COLO668 (cell line): ENCODE measurements at regions not wholly inside any gene's neighbourhood (a gene's known extent, or its start where the extent isn't known, plus 50 kb on each side); places are given as distances from the start of the nearest gene placed in this dataset.
"Not testable (repeated sequence)": the region's sequence is repeated elsewhere in the genome, so short reads cannot be mapped to it uniquely, and the experiment has no call there.

ENCODE experiments used
- DNase-seq: peaks from one replicate; lab custom pipeline; 2025; ENCODE audit not compliant: unreplicated experiment; lab: John Stamatoyannopoulos, UW

DNA sequence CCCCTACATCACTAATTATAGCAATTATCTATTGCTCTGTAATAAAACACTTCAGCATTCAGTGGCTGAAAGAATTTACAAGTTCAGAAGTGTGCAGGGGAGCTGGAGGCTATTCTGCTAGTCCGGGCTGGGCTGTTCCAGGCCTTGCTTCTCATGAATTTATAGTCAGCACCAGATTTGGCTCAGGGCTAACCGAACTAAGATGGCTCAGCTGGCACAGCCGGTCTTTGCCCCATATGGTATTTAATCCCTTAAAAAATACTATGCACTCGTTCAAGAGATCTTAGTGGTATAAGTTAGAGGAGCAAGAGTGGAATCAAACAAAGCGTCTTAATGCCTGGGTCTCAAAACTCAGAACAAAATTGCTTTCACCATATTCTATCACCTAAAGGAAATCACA is 932.9 kb downstream of the XPNPEP1 start:
- DNase-seq, result no peak

DNA sequence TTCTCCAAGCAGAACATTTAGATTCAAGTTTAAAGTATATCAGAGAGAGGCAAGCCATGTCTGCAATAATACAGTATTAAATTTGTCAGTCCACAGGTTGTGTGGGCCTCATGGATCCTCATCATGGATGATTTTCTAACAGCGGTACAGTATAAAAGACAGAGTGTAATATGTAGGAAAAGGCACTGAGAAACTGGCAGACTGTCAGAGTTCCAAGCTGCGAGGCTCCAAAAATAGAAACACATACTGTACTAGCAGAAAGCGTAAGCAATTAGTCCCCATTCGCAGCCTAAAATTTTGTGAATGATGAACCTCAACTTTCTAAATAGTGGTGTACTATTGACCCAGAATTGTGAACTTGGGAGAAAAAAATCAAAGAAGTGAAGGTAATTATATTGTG is 933.3 kb downstream of the XPNPEP1 start:
- DNase-seq, result no peak

DNA sequence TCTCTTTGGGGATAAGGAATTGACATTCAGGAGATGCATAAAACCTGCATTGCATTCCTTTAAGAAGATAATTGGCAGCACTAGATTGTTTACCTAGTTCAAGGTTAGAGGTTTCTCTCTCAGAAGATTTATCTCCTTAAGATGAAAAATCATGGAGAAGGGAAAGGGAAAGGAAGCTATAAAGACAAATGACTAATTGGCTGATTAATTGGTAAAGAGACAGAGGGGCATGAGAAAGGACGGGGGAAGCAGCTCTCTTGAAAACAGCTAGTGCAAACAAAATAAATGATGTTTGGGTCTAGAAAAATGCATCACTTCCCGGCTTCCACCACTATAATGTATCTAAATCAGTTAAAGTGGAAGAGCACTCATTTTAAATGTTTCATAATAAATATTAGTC is 941.2 kb downstream of the XPNPEP1 start:
- DNase-seq, result no peak

DNA sequence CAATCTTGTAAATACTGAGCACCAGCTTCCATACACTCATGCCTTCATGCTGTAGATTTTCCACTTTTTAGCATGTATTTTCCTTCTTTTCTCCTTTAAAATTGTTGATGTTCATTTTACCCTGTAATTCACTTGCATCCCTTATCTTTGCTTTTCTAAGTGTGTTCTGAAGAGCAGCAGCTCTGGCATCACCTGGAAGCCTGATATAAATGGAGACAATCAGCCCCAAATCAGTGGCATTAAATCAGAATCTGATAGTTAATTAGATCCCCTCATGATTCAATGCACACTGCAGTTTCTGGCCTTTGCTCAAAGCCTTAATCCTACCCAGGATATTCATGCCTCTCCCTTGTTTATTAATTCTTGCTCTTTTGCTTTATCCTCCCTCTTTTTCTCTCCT is 942.4 kb downstream of the XPNPEP1 start:
- DNase-seq, result no peak

DNA sequence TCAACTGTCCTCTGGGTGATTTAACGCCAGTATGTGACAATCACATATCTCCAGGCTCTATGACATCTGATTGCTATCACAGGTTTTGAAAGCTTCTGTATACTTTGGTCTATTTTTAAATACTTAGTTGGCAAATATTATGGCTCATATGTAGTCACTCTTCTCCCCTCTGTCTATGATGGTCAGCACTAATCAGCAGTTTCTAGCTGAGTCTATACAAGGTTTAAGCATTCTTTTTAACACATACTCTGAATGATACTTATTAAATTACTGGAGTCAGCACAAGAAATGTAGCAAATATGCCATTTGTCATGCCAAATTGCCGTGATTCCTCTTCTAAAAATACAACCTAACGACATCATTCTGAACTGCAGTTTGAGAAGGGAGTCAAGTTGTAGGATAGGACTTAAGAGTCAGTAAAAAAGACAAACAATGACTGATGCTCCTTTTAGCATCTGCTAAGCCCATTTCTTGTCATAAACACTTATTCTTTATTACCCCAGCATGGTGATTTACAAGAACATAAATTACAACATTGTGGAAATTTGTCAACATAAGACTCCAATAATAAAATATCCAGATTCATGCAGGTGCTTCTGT is 947.8 kb downstream of the XPNPEP1 start:
- no peak for DNase-seq

DNA sequence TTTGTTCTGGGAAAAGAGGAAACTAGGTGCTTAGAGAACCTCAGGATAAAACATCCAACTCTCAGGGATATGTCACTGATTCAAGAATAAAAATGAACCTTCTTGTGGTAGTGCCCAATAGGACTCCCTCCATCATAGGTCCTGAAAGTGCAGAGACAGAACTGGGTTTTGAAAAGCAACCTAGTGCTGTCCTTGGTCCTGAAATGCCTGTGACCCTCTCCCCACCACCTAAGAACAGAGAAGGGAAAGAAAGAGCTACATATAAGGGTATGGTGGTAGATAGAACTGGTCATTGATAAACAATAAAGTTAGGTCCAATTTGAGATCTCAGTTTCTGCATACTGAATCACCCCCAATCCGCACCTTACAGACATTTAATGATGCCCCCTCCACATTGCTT is 953.3 kb downstream of the XPNPEP1 start:
- no peak for DNase-seq

DNA sequence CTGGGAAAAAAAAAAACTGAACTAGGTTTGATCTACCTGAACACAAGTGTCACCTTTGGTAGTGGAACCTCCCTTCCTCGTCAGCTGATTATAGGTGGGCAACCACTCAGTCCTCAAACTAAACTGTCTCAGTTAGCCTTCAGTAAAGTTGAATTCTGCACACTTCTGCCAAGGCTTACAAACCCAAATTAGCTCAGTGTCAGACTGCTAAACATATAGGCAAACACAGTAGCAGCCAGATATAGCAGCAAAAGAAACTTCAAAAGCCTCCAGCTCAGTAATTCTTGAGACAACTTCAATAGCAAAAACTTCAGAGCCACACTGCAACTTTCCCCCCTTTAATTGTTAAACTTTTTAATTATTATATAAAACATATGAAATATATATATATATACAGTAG is 956.9 kb downstream of the XPNPEP1 start:
- DNase-seq, result no peak

DNA sequence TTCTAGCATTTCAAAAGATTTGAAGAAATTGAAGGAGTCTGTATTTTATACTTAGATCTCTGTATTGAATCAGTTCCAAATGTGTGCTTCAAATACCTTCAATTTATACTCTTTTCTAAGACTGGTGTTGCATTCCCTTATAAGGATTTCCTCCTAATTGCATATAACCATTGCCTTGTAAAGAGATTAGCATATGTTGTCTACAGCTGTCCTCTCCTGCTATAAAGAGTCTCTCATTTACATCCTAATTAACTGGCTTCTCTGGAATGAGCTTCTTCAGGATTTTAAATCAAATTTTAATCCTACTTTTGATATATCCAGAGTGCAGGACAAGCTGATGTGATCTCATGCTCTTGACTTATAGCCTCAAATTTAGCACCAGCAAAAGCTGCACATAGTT is 957.3 kb downstream of the XPNPEP1 start:
- no peak for DNase-seq

DNA sequence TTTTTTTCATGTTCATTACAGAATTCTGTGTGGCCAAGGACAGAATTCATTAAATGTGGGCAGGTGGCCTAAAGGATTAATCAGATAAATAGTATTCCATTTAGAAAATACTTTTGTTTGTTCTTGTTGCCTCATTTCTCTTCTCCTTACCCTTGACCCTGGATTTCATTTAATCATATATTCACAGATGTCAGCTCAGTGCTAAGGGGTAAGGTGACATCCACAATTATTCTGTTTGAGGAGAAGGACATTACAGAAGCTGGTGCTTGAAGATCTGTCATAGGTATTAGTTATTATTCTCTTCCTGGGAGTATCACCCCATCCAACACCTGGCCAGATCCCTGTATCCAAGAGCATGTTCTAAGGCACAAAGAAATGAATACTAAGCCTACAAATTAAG is 961.1 kb downstream of the XPNPEP1 start:
- no peak for DNase-seq

DNA sequence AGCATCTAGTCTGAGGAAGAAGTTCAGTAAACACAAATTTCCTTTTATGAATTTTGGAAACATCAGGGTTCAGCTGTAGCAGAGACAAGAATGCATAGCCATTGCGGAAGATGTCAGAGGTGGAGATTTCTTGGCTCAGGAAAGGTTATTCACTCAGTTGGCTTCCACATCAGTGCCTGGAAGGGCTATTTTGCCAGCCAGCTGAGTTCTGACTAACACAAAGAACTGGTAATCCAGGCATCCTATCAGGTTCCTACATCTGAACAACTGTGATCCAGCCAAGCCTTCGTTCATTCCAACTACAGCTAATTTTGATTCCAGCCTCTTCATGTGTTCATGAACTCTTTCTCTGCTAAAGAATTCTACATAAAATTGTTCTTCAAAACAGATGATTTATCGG is 965.6 kb downstream of the XPNPEP1 start:
- no peak for DNase-seq

DNA sequence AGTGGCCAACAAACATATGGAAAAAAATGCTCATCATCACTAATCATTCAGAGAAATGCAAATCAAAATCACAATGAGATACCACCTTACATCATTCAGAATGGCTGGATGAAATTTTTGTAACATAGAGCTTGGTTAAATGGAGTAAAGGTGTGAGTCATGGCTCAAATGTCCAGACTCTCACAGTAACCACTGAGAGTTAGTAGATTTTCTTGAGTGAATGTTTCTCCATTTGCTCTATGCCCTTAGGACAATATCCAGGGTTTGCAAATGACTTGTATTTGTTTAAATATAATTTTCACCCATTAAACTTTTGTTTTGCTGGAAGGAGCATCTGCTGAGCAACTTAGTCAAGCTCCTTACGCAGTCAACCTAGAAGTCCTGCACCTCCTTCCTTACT is 967.2 kb downstream of the XPNPEP1 start:
- DNase-seq, result no peak

DNA sequence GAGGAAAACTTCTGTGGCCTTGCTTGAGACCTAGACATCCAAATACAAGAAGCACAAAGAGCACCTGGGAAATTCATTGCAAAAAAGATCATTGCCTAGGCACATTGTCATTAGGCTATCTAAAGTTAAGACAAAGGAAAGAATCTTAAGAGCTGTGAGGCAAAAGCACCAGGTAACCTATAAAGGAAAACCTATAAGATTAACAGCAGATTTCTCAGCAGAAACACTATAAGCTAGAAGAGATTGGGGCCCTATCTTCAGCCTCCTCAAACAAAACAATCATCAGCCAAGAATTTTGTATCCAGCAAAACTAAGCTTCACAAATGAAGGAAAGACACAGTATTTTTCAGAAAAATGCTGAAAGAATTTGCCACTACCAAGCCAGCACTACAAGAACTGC is 1003.3 kb downstream of the XPNPEP1 start:
- DNase-seq, result not testable (repeated sequence)

DNA sequence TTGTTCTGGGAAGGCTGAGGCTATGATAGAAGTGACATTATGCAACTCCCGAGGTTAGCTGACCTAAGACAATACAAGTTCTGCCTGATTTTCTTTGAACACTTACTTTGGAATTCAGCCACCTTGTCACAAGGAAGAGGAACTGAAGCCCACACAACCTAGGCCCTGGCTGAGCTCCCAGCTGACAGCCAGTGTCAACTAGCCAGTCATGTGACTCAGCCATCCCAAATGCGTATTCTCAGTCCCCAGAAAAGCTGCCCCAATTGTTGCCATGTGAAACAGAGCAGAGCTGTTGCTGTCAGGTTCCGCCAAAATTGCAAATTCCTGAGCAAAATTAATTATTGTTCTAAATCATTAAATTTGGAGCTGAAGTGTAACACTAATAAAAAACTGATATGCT is 1010.0 kb downstream of the XPNPEP1 start:
- DNase-seq, result no peak

DNA sequence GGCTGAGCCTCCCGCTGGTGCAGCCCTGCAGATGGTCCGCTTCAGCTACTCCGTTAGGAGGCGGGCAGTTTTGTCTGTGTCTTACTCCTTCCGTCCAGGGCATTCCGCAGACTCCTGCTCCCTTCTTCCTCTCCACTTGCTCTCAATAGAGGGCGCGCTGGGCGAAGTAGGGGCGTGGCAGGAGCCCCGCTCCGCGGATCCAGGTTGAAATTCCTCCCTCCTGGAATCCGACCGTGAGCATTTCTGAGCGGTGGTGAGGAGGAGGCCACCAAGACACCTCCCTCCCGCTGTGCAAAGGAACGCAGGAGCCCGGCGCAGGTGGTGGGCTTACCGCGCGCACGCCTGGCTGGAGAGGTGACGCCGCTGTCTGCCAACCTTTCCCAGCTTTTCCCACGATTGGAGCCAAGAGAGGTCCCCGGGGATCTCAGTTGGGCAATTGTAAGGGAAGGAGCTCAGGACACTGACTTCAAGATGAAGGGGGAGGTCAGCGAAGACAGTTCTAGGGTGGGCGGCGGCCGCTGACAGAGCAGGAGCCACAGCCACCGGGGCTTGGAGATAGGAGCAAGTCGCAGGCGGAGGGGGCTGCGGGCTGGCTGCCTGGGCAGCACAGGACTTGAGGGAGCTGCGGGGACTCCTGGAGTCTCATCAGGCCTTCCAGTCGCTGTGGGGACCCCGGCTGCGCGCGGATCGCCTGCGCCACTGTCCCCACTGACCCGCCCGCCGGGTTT is 1011.3 kb downstream of the XPNPEP1 start:
- DNase-seq, result peak; percentile 9

DNA sequence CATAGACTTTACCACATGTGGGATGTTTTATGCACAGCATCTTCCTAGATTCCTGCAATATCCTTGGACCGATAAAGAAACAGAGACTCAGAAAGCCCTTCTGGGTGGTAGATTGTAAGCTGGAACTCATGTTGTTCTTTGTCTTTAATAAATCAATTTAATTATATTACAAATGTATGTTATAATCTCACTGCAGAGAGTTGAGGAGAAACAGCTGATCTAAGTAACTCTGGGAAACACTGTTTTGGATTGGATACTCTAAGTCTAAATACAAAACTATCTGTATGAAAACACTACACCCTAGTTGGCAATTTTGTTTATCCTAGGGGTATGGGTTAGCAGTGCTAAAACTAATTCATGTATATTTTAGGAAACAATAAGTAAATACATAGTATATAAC is 1015.2 kb downstream of the XPNPEP1 start:
- DNase-seq, result no peak

DNA sequence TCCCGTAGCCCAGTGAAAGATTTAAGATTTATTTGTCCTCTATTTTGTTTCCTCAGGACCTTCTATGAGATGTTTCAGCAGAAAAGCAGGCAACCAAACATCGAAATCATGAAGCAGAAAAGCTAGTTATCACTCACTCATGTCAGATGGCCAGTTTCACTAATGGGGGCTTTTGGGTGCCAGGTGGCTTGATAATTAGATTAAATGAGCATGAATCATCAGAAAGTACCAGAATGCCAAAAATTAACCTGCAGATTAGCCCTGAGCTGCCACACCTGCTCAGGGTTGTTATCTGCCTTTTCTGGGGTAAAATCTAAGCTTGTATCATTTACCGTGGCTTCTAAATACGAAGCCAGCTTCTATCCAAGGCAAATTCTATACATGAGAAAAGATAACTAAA is 1017.5 kb downstream of the XPNPEP1 start:
- DNase-seq, result no peak

DNA sequence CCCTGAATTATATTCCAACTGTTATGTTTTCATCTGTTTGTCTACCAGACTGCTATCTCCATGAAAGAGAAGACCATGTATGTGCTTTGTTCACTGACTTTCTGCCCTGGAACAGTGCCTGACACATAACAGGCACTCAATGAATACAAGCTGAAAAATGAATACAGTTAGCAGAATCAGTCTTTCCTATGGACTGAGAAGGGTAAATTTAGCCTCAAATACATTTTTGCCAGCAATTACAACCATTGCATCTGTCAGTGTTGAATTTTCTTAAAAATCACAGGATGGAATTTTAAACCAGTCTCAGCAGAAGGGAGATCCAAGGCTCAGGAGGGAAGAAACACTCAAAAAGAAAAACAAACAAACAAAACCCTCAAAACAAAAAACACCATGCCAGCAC is 1018.1 kb downstream of the XPNPEP1 start:
- no peak for DNase-seq

DNA sequence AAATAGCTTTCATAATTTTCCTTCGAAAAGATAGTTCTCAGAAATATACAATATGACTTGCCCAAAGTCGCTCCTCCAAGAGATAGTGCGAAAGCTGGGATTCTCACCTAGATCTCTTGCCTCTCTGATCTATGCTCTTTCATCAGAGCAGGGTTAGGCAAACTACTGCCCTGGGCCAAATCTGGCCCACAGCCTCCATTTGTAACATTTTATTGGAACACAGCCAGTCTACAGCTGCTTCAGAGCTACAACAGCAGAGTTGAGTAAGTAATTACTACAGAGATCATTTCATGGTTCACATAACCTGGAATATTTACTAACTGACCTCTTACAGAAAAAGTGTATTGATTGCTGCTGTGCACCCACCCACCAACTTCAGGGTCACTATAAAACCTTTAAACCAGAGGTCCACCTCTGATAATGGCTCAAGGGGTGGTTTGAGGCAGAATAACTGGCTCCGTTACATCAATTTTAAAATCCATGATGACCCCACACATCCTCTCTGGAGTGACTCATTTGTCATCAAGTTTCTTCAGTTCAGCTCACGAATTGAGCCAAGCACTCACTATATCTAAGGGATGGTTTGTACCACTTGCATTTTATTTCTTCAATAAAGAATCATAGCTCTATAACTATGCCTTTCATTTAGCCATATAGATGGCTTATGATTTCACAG is 1019.0 kb downstream of the XPNPEP1 start:
- DNase-seq, result no peak

DNA sequence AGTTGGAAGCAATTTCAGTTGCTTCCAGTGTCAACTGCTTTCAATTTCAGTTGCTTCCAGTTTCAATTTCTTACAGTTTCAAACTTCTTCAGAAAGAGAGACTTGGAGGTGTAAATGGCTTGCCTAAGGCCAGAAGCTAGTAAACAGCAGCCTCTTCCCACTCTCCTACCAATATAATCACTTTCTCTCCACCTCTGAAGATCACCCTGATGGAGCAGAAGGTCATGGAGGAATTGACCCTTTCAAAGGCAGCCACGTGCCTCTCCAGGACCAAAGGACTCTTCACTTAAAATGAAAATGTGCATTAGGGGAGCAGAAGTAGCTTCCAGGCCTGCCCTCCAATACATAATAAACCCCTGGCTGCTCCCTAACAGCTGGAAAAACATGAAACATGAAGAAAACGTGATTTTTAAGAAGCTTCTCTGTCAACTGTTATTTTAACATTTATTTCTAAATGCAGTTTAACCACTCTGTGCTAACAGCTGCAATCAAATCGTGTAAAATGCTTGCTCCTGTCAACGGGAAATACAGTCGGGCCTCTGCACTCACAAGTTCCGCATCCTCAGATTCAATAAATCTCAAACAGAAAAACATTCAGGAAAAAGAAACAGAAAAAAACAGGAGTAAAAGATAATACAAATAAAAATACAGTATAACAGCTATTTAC is 1020.6 kb downstream of the XPNPEP1 start:
- DNase-seq, result no peak

DNA sequence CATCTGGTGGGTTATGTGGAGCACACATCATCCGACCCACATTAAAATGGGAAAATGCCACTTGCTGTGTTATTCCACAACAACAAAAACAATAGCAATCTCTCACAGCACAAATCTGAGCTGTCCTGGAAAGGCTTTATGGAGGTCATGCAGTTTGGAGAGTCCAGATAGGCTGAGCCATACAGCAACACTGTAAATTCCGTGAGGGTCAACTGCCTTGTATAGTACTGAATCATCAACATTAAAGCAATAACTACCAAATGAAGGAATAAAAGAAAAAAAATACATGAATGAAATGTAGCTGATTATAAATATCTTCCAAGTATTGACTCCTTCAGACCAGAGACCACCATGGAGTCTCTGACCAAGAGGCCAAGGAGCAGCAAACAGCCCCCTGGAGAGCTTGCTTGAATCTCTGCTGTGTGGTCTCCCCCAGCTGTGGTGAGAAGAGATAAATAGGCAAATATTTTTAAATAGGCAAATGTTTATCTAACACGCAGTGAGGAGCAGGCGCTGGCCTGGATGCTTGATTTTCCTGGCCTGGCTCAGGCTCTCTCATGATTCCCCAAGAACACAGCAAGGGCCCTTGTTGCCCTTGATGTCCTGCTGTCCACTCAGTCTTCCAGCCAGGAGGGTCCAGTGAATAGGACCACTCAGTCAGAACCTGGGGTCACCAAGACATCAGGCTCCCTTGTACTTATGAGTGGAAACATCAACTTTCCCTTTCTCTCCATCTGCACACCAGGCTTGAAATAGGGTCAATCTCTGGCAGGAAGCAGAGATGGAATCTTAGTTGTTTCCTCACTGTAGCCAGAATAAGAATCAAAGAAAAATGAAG is 1021.3 kb downstream of the XPNPEP1 start:
- DNase-seq, result no peak

DNA sequence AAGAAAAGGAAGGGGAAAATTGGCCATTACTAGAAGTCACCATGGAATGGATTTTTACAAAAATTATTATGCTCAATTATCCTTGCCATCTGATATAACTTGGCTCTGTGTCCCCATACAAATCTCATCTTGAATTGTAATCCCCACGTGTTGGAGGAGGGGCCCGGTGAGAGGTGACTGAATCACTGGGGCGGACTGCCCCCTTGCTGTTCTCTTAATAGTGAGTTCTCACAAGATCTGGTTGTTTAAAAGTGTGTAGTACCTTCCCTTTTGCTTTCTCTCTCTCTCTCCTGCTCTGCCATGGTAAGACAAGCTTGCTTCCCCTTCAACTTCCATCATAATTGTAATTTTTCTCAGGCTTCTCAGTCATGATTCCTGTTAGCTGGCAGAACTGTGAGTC is 1023.6 kb downstream of the XPNPEP1 start:
- DNase-seq, result no peak
